ENCODE measurements at regions not wholly inside any gene's neighbourhood (a gene's known extent, or its start where the extent isn't known, plus 50 kb on each side); places are given as distances from the start of the nearest gene placed in this dataset.
"Not testable (repeated sequence)": the region's sequence is repeated elsewhere in the genome, so short reads cannot be mapped to it uniquely, and the experiment has no call there.

- no peak for DNase-seq
Measured at GRCh38 chr4:110850461-110851442, 227.9 kb upstream of the PITX2 start.

GRCh38 chr4:110851989-110852388 is 229.1 kb upstream of the PITX2 start:
- DNase-seq, result no peak

GRCh38 chr4:110852793-110853192 is 229.9 kb upstream of the PITX2 start:
- DNase-seq, result no peak

- no peak for DNase-seq
Measured at GRCh38 chr4:110853242-110853641, 230.4 kb upstream of the PITX2 start.

GRCh38 chr4:110854021-110854678 is 231.3 kb upstream of the PITX2 start:
- no peak for DNase-seq

- DNase-seq, result no peak
Measured at GRCh38 chr4:110860125-110860524, 237.2 kb upstream of the PITX2 start.

- DNase-seq, result no peak
Measured at GRCh38 chr4:110860901-110861300, 238.0 kb upstream of the PITX2 start.

GRCh38 chr4:110865611-110866259 is 242.9 kb upstream of the PITX2 start:
- no peak for DNase-seq

- DNase-seq, result no peak
Measured at GRCh38 chr4:110867251-110867960, 244.5 kb upstream of the PITX2 start.

GRCh38 chr4:110867981-110868720 is 245.3 kb upstream of the PITX2 start:
- peak; percentile 35 for DNase-seq

- no peak for DNase-seq
Measured at GRCh38 chr4:110869114-110869513, 246.2 kb upstream of the PITX2 start.

- DNase-seq, result no peak
Measured at GRCh38 chr4:110869862-110870572, 247.1 kb upstream of the PITX2 start.

- DNase-seq, result not testable (repeated sequence)
Measured at GRCh38 chr4:110876214-110876613, 253.3 kb upstream of the PITX2 start.

- DNase-seq, result no peak
Measured at GRCh38 chr4:110876866-110877265, 254.0 kb upstream of the PITX2 start.

- no peak for DNase-seq
Measured at GRCh38 chr4:110877778-110878370, 255.0 kb upstream of the PITX2 start.

- DNase-seq, result no peak
Measured at GRCh38 chr4:110878413-110878812, 255.5 kb upstream of the PITX2 start.

- DNase-seq, result no peak
Measured at GRCh38 chr4:110878956-110879355, 256.1 kb upstream of the PITX2 start.

GRCh38 chr4:110886270-110886669 is 263.4 kb upstream of the PITX2 start:
- no peak for DNase-seq

- DNase-seq, result no peak
Measured at GRCh38 chr4:110886856-110887255, 264.0 kb upstream of the PITX2 start.

GRCh38 chr4:110897784-110898183 is 274.9 kb upstream of the PITX2 start:
- DNase-seq, result no peak

- DNase-seq, result no peak
Measured at GRCh38 chr4:110898290-110898689, 275.4 kb upstream of the PITX2 start.

Measured in NCI-H1048 (cell line).